GM19372 (cell line): ENCODE measurements at regions not wholly inside any gene's neighbourhood (a gene's known extent, or its start where the extent isn't known, plus 50 kb on each side); places are given as distances from the start of the nearest gene placed in this dataset.

Experiments used
- ATAC-seq: cut with Tn5 transposase; IDR thresholded peaks from one replicate; pipeline ENCODE4 v1.9.1; 2021; ENCODE audit warnings: mild to moderate bottlenecking, low read depth, moderate library complexity; ENCODE audit not compliant: unreplicated experiment

- ATAC-seq: no peak
Observed at GRCh38 chr11:38332046-38332445, 1734.0 kb upstream of the RAG2 start.

GRCh38 chr11:38330578-38330977, 1732.5 kb upstream of the RAG2 start:
- ATAC-seq: no peak

GRCh38 chr11:38323961-38324761, 1726.1 kb upstream of the RAG2 start:
- ATAC-seq: no peak

GRCh38 chr11:38315151-38315550, 1717.1 kb upstream of the RAG2 start:
- no peak for ATAC-seq

- ATAC-seq: no peak
Observed at GRCh38 chr11:38307455-38307854, 1709.4 kb upstream of the RAG2 start.

- no peak for ATAC-seq
Observed at GRCh38 chr11:38305682-38306081, 1707.6 kb upstream of the RAG2 start.

- no peak for ATAC-seq
Observed at GRCh38 chr11:38304926-38305325, 1706.9 kb upstream of the RAG2 start.

- no peak for ATAC-seq
Observed at GRCh38 chr11:38302564-38302963, 1704.5 kb upstream of the RAG2 start.

- ATAC-seq: no peak
Observed at GRCh38 chr11:38300570-38300969, 1702.5 kb upstream of the RAG2 start.

GRCh38 chr11:38296211-38296776, 1698.3 kb upstream of the RAG2 start:
- no peak for ATAC-seq

GRCh38 chr11:38282718-38283117, 1684.7 kb upstream of the RAG2 start:
- ATAC-seq: no peak

- no peak for ATAC-seq
Observed at GRCh38 chr11:38278457-38279141, 1680.6 kb upstream of the RAG2 start.

GRCh38 chr11:38274031-38274430, 1676.0 kb upstream of the RAG2 start:
- ATAC-seq: no peak

GRCh38 chr11:38272376-38272775, 1674.3 kb upstream of the RAG2 start:
- ATAC-seq: no peak

- ATAC-seq: no peak
Observed at GRCh38 chr11:38266691-38267090, 1668.7 kb upstream of the RAG2 start.

- ATAC-seq: no peak
Observed at GRCh38 chr11:38256436-38256835, 1658.4 kb upstream of the RAG2 start.

- no peak for ATAC-seq
Observed at GRCh38 chr11:38254913-38255312, 1656.9 kb upstream of the RAG2 start.

- ATAC-seq: no peak
Observed at GRCh38 chr11:38252620-38253019, 1654.6 kb upstream of the RAG2 start.

GRCh38 chr11:38246451-38246850, 1648.4 kb upstream of the RAG2 start:
- no peak for ATAC-seq

GRCh38 chr11:38226684-38227083, 1628.6 kb upstream of the RAG2 start:
- ATAC-seq: no peak

GRCh38 chr11:38221295-38221694, 1623.3 kb upstream of the RAG2 start:
- no peak for ATAC-seq

GRCh38 chr11:38219636-38220035, 1621.6 kb upstream of the RAG2 start:
- no peak for ATAC-seq
